Activated CD8-positive, alpha-beta T cell treated with anti-CD3 and anti-CD28 coated beads, Interleukin-2, amount 10 ng/mL, durations not matched to agents 7 days and 5 days (primary cell): ENCODE measurements at regions not wholly inside any gene's neighbourhood (a gene's known extent, or its start where the extent isn't known, plus 50 kb on each side); places are given as distances from the start of the nearest gene placed in this dataset.
"Not testable (repeated sequence)": the region's sequence is repeated elsewhere in the genome, so short reads cannot be mapped to it uniquely, and the experiment has no call there.

Experiments
- ATAC-seq: fragments of 150-1000 bp; cut with Tn5 transposase; one replicate; pipeline ENCODE4 v1.10.0; 2021; ENCODE audit warnings: moderate library complexity
- CTCF ChIA-PET: fragments of 350-600 bp; sonication (Branson Sonifier 250); formaldehyde crosslinking; loops from one replicate; lab custom pipeline; 2021; ENCODE audit warnings: antibody characterized with exemption; lab: Charles Lee
- POLR2A ChIA-PET: fragments of 350-600 bp; sonication (Branson Sonifier 250); formaldehyde crosslinking; loops from one replicate; lab custom pipeline; 2021; ENCODE audit warnings: antibody characterized with exemption; lab: Charles Lee
- DNase-seq: peaks from one replicate; pipeline ENCODE4 v3.0.0-alpha.2; 2020
- H3K27ac Mint-ChIP-seq: one replicate; pipeline ENCODE4 v1.8.0; 2021; ENCODE audit warnings: mild to moderate bottlenecking, mixed read lengths
- H3K27me3 Mint-ChIP-seq: one replicate; pipeline ENCODE4 v1.8.0; 2021; ENCODE audit warnings: low read depth, mixed read lengths
- H3K36me3 Mint-ChIP-seq: one replicate; pipeline ENCODE4 v1.8.0; 2021; ENCODE audit warnings: low read depth, mixed read lengths
- H3K4me1 Mint-ChIP-seq: one replicate; pipeline ENCODE4 v1.8.0; 2021; ENCODE audit warnings: low read depth, mixed read lengths
- H3K4me3 Mint-ChIP-seq: one replicate; pipeline ENCODE4 v1.8.0; 2021; ENCODE audit warnings: mild to moderate bottlenecking, mixed read lengths
- H3K9me3 Mint-ChIP-seq: one replicate; pipeline ENCODE4 v1.8.0; 2022; ENCODE audit warnings: mixed read lengths; ENCODE audit not compliant: insufficient read depth

- ChIA-PET POLR2A (no interaction called here), CTCF (interaction anchor here (0.6 to 0.7 kb wide), 2 partner anchors 19 to 422 kb away, joined by 3 read pairs; no protein-coding TSS in a partner anchor)
- Mint-ChIP-seq H3K4me1 (peaks cover 56% of the 10 kb centered on the region), H3K9me3 (peaks cover 15% of the 10 kb centered on the region), H3K27ac (no peak overlapping the region), H3K36me3 (peaks cover 14% of the 10 kb centered on the region), H3K4me3 (no peak overlapping the region), H3K27me3 (no peaks in the 10 kb centered on the region)
- DNase-seq (no peak), ATAC-seq (no peak)
Measured at GRCh38 chr12:68536885-68537485, 73.7 kb upstream of the RAP1B start.

- Mint-ChIP-seq H3K27ac (no peak overlapping the region), H3K4me3 (no peak overlapping the region), H3K27me3 (no peaks in the 10 kb centered on the region), H3K9me3 (peaks cover 18% of the 10 kb centered on the region), H3K4me1 (peaks cover 60% of the 10 kb centered on the region), H3K36me3 (peaks cover 14% of the 10 kb centered on the region)
- CTCF ChIA-PET: interaction anchor here (0.6 kb wide), 1 partner anchor 20 kb away, joined by 3 read pairs; no protein-coding TSS in a partner anchor
- no peak for ATAC-seq
- no peak for DNase-seq
- POLR2A ChIA-PET: no interaction called here
Measured at GRCh38 chr12:68537571-68537970, 73.1 kb upstream of the RAP1B start.

- Mint-ChIP-seq H3K36me3 (peaks cover 17% of the 10 kb centered on the region), H3K9me3 (peaks cover 18% of the 10 kb centered on the region), H3K27me3 (no peaks in the 10 kb centered on the region), H3K4me3 (peak overlapping the region; percentile 64), H3K4me1 (peaks cover 58% of the 10 kb centered on the region), H3K27ac (peak overlapping the region; percentile 78)
- POLR2A ChIA-PET: interaction anchor here (0.7 to 2.6 kb wide), 5 partner anchors 48 to 207 kb away, joined by 3 to 22 read pairs (median 4); partner anchors contain the start of genes RAP1B and SLC35E3
- DNase-seq (peak; percentile 87), ATAC-seq (peak; percentile 95)
- CTCF ChIA-PET: interaction anchor here (0.9 to 1.3 kb wide), 6 partner anchors 17 to 498 kb away, joined by 3 to 4 read pairs (median 4); no protein-coding TSS in a partner anchor
Measured at GRCh38 chr12:68538726-68539614, 71.7 kb upstream of the RAP1B start.

- CTCF ChIA-PET: interaction anchor here (0.9 to 1.3 kb wide), 5 partner anchors 18 to 53 kb away, joined by 3 to 4 read pairs (median 3); no protein-coding TSS in a partner anchor
- Mint-ChIP-seq H3K4me1 (peaks cover 58% of the 10 kb centered on the region), H3K9me3 (peaks cover 18% of the 10 kb centered on the region), H3K36me3 (peaks cover 18% of the 10 kb centered on the region), H3K27me3 (no peaks in the 10 kb centered on the region), H3K4me3 (peak overlapping the region; percentile 64), H3K27ac (peak overlapping the region; percentile 78)
- POLR2A ChIA-PET: interaction anchor here (0.7 to 2.6 kb wide), 4 partner anchors 48 to 175 kb away, joined by 3 to 22 read pairs (median 4); partner anchors contain the start of gene RAP1B
- DNase-seq (no peak), ATAC-seq (no peak)
Measured at GRCh38 chr12:68539615-68539952, 71.1 kb upstream of the RAP1B start.

- Mint-ChIP-seq H3K36me3 (peaks cover 18% of the 10 kb centered on the region), H3K4me1 (peaks cover 58% of the 10 kb centered on the region), H3K9me3 (peaks cover 18% of the 10 kb centered on the region)
- POLR2A ChIA-PET, CTCF ChIA-PET, H3K27me3 Mint-ChIP-seq, H3K4me3 Mint-ChIP-seq, DNase-seq, ATAC-seq, H3K27ac Mint-ChIP-seq: not testable (repeated sequence)
Measured at GRCh38 chr12:68540768-68541167, 69.9 kb upstream of the RAP1B start.

- H3K27me3 Mint-ChIP-seq, POLR2A ChIA-PET, CTCF ChIA-PET, H3K4me1 Mint-ChIP-seq, H3K4me3 Mint-ChIP-seq, DNase-seq, H3K27ac Mint-ChIP-seq, ATAC-seq: not testable (repeated sequence)
- H3K36me3 Mint-ChIP-seq: peaks cover 23% of the 10 kb centered on the region
- H3K9me3 Mint-ChIP-seq: peaks cover 14% of the 10 kb centered on the region
Measured at GRCh38 chr12:68547318-68547717, 63.4 kb upstream of the RAP1B start.

- H3K36me3 Mint-ChIP-seq, H3K27me3 Mint-ChIP-seq, ATAC-seq, H3K27ac Mint-ChIP-seq, H3K4me3 Mint-ChIP-seq, H3K9me3 Mint-ChIP-seq, DNase-seq, POLR2A ChIA-PET, H3K4me1 Mint-ChIP-seq: not testable (repeated sequence)
- CTCF ChIA-PET: interaction anchor here (0.6 to 1.0 kb wide), 2 partner anchors 58 to 376 kb away, joined by 3 read pairs; partner anchors contain the start of gene RAP1B
Measured at GRCh38 chr12:68552605-68553195, 58.0 kb upstream of the RAP1B start.

- no peaks in the 10 kb centered on the region for H3K9me3 Mint-ChIP-seq
- CTCF ChIA-PET: no interaction called here
- no peak overlapping the region for H3K4me3 Mint-ChIP-seq
- POLR2A ChIA-PET: no interaction called here
- H3K27ac Mint-ChIP-seq: no peak overlapping the region
- ATAC-seq: no peak
- no peaks in the 10 kb centered on the region for H3K36me3 Mint-ChIP-seq
- peaks cover 3% of the 10 kb centered on the region for H3K27me3 Mint-ChIP-seq
- H3K4me1 Mint-ChIP-seq: peaks cover 11% of the 10 kb centered on the region
- no peak for DNase-seq
Measured at GRCh38 chr12:68557011-68557730, 53.5 kb upstream of the RAP1B start.

- H3K27ac Mint-ChIP-seq: no peak overlapping the region
- POLR2A ChIA-PET: interaction anchor here (0.9 kb wide), 1 partner anchor 51 kb away, joined by 3 read pairs; the partner anchor contains the start of gene RAP1B
- no peaks in the 10 kb centered on the region for H3K36me3 Mint-ChIP-seq
- ATAC-seq (no peak), DNase-seq (no peak)
- no peak overlapping the region for H3K4me3 Mint-ChIP-seq
- CTCF ChIA-PET: interaction anchor here (1.9 kb wide), 1 partner anchor 16 kb away, joined by 4 read pairs; no protein-coding TSS in a partner anchor
- peaks cover 16% of the 10 kb centered on the region for H3K4me1 Mint-ChIP-seq
- H3K9me3 Mint-ChIP-seq: no peaks in the 10 kb centered on the region
- peaks cover 3% of the 10 kb centered on the region for H3K27me3 Mint-ChIP-seq
Measured at GRCh38 chr12:68559246-68559645, 51.5 kb upstream of the RAP1B start.

- POLR2A ChIA-PET: no interaction called here
Measured at GRCh38 chr12:68559984-68560850, 50.5 kb upstream of the RAP1B start.

More at GRCh38 chr12:68559984-68560850, 50.5 kb upstream of the RAP1B start:
- Mint-ChIP-seq H3K9me3 (no peaks in the 10 kb centered on the region), H3K27ac (no peak overlapping the region), H3K27me3 (no peaks in the 10 kb centered on the region), H3K4me3 (no peak overlapping the region), H3K36me3 (no peaks in the 10 kb centered on the region), H3K4me1 (peaks cover 26% of the 10 kb centered on the region)
- CTCF ChIA-PET: interaction anchor here (0.6 to 1.9 kb wide), 3 partner anchors 13 to 19 kb away, joined by 3 to 4 read pairs (median 3); no protein-coding TSS in a partner anchor
- ATAC-seq: no peak
- no peak for DNase-seq
